ENCODE measurements at regions not wholly inside any gene's neighbourhood (a gene's known extent, or its start where the extent isn't known, plus 50 kb on each side); places are given as distances from the start of the nearest gene placed in this dataset.

DNA sequence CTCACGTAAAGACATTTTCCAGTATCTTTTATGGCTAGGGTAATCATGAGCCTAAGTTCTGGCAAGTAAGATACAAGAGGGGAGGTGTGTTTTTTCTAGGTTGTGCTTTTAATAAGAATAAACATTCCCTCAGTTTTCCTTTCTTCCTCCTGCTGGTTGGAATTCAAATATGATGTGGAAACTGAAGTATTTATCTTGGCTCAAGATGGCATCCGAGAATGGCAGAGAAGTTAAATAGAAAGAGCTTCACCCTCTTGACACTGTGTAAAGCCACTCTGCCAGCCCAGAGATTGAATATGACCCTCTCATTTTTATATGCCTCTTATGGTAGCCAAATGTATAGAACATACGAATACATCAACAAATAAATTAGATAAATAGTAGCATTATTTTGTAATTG, 438.4 kb downstream of the ISL1 start:
- TF ChIP-seq, protein P1, sequence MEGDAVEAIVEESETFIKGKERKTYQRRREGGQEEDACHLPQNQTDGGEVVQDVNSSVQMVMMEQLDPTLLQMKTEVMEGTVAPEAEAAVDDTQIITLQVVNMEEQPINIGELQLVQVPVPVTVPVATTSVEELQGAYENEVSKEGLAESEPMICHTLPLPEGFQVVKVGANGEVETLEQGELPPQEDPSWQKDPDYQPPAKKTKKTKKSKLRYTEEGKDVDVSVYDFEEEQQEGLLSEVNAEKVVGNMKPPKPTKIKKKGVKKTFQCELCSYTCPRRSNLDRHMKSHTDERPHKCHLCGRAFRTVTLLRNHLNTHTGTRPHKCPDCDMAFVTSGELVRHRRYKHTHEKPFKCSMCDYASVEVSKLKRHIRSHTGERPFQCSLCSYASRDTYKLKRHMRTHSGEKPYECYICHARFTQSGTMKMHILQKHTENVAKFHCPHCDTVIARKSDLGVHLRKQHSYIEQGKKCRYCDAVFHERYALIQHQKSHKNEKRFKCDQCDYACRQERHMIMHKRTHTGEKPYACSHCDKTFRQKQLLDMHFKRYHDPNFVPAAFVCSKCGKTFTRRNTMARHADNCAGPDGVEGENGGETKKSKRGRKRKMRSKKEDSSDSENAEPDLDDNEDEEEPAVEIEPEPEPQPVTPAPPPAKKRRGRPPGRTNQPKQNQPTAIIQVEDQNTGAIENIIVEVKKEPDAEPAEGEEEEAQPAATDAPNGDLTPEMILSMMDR (IDR thresholded peaks at IDR 0.05 in 8 of 11, conservative IDR thresholded peaks at IDR 0.05 in 3 of 11), result no peak
- no peak for TF ChIP-seq POLR2AphosphoS5 (IDR thresholded peaks at IDR 0.05)
- TF ChIP-seq POLR2A (IDR thresholded peaks at IDR 0.05), result no peak
